GM19397 (cell line): ENCODE measurements at regions not wholly inside any gene's neighbourhood (a gene's known extent, or its start where the extent isn't known, plus 50 kb on each side); places are given as distances from the start of the nearest gene placed in this dataset.

Source experiments
- ATAC-seq: cut with Tn5 transposase; IDR thresholded peaks from one replicate; pipeline ENCODE4 v1.9.1; 2021; ENCODE audit warnings: mild to moderate bottlenecking, moderate library complexity; ENCODE audit not compliant: unreplicated experiment

GRCh38 chr5:92599217-92599810, 981.7 kb downstream of the NR2F1-AS1 start:
- no peak for ATAC-seq

- ATAC-seq: no peak
Observed at GRCh38 chr5:92594031-92594430, 987.0 kb downstream of the NR2F1-AS1 start.

GRCh38 chr5:92588876-92589275, 992.1 kb downstream of the NR2F1-AS1 start:
- ATAC-seq: no peak

- no peak for ATAC-seq
Observed at GRCh38 chr5:92581690-92582089, 999.3 kb downstream of the NR2F1-AS1 start.

GRCh38 chr5:92581249-92581648, 999.8 kb downstream of the NR2F1-AS1 start:
- ATAC-seq: no peak

- no peak for ATAC-seq
Observed at GRCh38 chr5:92580814-92581213, 1000.2 kb downstream of the NR2F1-AS1 start.

- no peak for ATAC-seq
Observed at GRCh38 chr5:92574023-92574422, 1007.0 kb downstream of the NR2F1-AS1 start.

- ATAC-seq: no peak
Observed at GRCh38 chr5:92568522-92568921, 1012.5 kb downstream of the NR2F1-AS1 start.

- no peak for ATAC-seq
Observed at GRCh38 chr5:92567831-92568450, 1013.1 kb downstream of the NR2F1-AS1 start.

GRCh38 chr5:92566113-92566786, 1014.8 kb downstream of the NR2F1-AS1 start:
- ATAC-seq: no peak

- ATAC-seq: no peak
Observed at GRCh38 chr5:92565673-92566072, 1015.3 kb downstream of the NR2F1-AS1 start.

GRCh38 chr5:92562065-92562464, 1019.0 kb downstream of the NR2F1-AS1 start:
- ATAC-seq: no peak

GRCh38 chr5:92561411-92561959, 1019.5 kb downstream of the NR2F1-AS1 start:
- ATAC-seq: no peak

GRCh38 chr5:92560698-92561401, 1020.2 kb downstream of the NR2F1-AS1 start:
- no peak for ATAC-seq

- no peak for ATAC-seq
Observed at GRCh38 chr5:92559781-92560180, 1021.2 kb downstream of the NR2F1-AS1 start.

- ATAC-seq: no peak
Observed at GRCh38 chr5:92559331-92559730, 1021.7 kb downstream of the NR2F1-AS1 start.

- no peak for ATAC-seq
Observed at GRCh38 chr5:92556747-92557146, 1024.3 kb downstream of the NR2F1-AS1 start.

- ATAC-seq: no peak
Observed at GRCh38 chr5:92554447-92555085, 1026.5 kb downstream of the NR2F1-AS1 start.

- ATAC-seq: no peak
Observed at GRCh38 chr5:92553326-92553725, 1027.7 kb downstream of the NR2F1-AS1 start.

GRCh38 chr5:92552206-92553160, 1028.5 kb downstream of the NR2F1-AS1 start:
- no peak for ATAC-seq
